Pancreas (tissue), 10 donors: ENCODE measurements at regions not wholly inside any gene's neighbourhood (a gene's known extent, or its start where the extent isn't known, plus 50 kb on each side); places are given as distances from the start of the nearest gene placed in this dataset.
A peak's percentile ranks its signal among the peaks of the same experiment; 100 is the strongest.

Experiments
- ATAC-seq, 4 donors: fragments of 200-7000 bp; cut with Tn5 transposase; one replicate each; pipeline versions ENCODE4 v1.8.0 to v1.9.1; 2020; ENCODE audit warnings: mild to moderate bottlenecking in 4 of 4, moderate library complexity in 4 of 4
- DNase-seq, 6 donors: peaks; one replicate each; pipeline ENCODE4 v3.0.0-alpha.2; 2020
- FAIRE-seq: peaks from 2 replicates; lab custom pipeline; 2012; peaks lifted over from hg19 to GRCh38; lab: Jason Lieb, UNC
- H3K27ac ChIP-seq, 4 donors: fragments of 200-600 bp; sonication (generic); 1 replicate in 3 of 4; 2 replicates in 1 of 4; pipeline versions ENCODE4 v1.5.0 to v1.8.0; 2020
- H3K27me3 ChIP-seq, 4 donors: fragments of 200-600 bp; one replicate each; pipeline ENCODE4 v1.8.0; 2021
- H3K36me3 ChIP-seq, 3 donors: fragments of 200-600 bp; sonication (generic) in 1 of 3; one replicate each; pipeline versions ENCODE4 v1.5.0 to v1.8.0; 2020 to 2021
- H3K4me1 ChIP-seq, 3 donors: fragments of 200-600 bp; one replicate each; pipeline ENCODE4 v1.8.0; 2021
- H3K4me3 ChIP-seq, 4 donors: fragments of 200-600 bp; sonication (generic) in 2 of 4; one replicate each; pipeline versions ENCODE4 v1.5.0 to v1.8.0; 2020 to 2021
- H3K9me3 ChIP-seq, 4 donors: fragments of 200-600 bp; one replicate each; pipeline ENCODE4 v1.8.0; 2021
- CTCF ChIP-seq, 4 donors: fragments of 200-600 bp; sonication (generic) in 3 of 4; IDR thresholded peaks; one replicate each; pipeline versions ENCODE4 v1.5.0 to v1.8.0; 2021; ENCODE audit warnings: antibody characterized with exemption in 4 of 4
- WGBS, 2 donors: extraction: QIAGEN DNeasy Blood & Tissue Kit; methylation state at CpG; one replicate each; pipeline ENCODE4 v1.1.7; 2013; 5-methylcytosine and 5-hydroxymethylcytosine counted together
- intact Hi-C, 3 donors: fragments of 100-400 bp; cut with DNase I; formaldehyde crosslinking; loops; one replicate each; pipeline versions ENCODE4 v1.11.1 to v1.14.2; 2022
- donor health status: healthy with polysubstance abuse.
- donor health status: DM: no; HTN: no; CAD: no; lungs with moderate emphysema.
- donor health status: DM: no; HTN: no; CAD: no.
- donor health status: control.
- donor health status: control.
- donor health status: Bipolar disorder and iron deficiency.
- donor health status: DM: yes; HTN: yes; CAD: no.
- donor health status: DM: no; HTN: no; CAD: no.
- donor health status: DM: no; HTN: no; CAD: no.
- donor health status: DM: yes; HTN: yes; CAD: no.

GRCh38 chr1:143698016-143698415 lies 273.8 kb downstream of the FAM72C start:
- FAIRE-seq (no peak), DNase-seq (peak; percentile 14 to 70 (median 48)), ATAC-seq (peak in 3 of 4 donors; percentile 45 to 96 (median 83))
- Histone ChIP-seq H3K36me3 (no peaks in the 10 kb centered on the region), H3K4me3 (no peak overlapping the region), H3K4me1 (no peaks in the 10 kb centered on the region), H3K27ac (no peak overlapping the region), H3K9me3 (no peaks in the 10 kb centered on the region), H3K27me3 (peaks cover 0 to 49% (median 0%) of the 10 kb centered on the region in 4 donors)
- intact Hi-C loops = no loop called here
- 2% methylated on average over 21 of the region's 21 CpGs for WGBS, 2 donors
- TF ChIP-seq CTCF (IDR thresholded peaks at IDR 0.05) = peak; percentile 9 to 55 (median 26)

DNA sequence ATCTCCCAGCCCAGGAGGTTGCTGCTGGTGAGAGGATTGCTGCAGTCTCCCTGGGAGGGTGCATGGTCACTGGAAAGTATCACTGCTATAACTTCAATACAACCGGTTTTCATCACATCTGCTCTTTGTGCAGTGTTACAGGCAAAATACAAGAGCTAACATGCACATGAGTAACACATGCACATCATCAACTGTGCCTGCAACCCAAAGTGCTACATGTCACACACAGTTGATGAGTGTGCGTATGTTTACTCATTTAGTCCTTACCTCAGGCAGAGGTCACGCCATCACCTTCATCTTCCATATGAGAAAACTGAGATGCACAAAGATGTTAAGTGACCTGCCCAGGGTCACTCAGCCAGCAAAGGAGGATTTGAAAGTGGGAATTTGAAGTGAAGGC lies 277.7 kb downstream of the FAM72C start:
- no peaks in the 10 kb centered on the region for H3K4me1 ChIP-seq
- H3K27me3 ChIP-seq = peaks cover 0 to 50% (median 0%) of the 10 kb centered on the region in 4 donors
- no peak overlapping the region for H3K4me3 ChIP-seq
- no peak overlapping the region for H3K27ac ChIP-seq
- ATAC-seq = no peak
- 68 to 70% methylated on average over 3 of the region's 3 CpGs for WGBS, 2 donors
- no peaks in the 10 kb centered on the region for H3K36me3 ChIP-seq
- no peaks in the 10 kb centered on the region for H3K9me3 ChIP-seq
- DNase-seq = no peak
- intact Hi-C loops = no loop called here
- no peak for TF ChIP-seq CTCF (IDR thresholded peaks at IDR 0.05)
- no peak for FAIRE-seq

DNA sequence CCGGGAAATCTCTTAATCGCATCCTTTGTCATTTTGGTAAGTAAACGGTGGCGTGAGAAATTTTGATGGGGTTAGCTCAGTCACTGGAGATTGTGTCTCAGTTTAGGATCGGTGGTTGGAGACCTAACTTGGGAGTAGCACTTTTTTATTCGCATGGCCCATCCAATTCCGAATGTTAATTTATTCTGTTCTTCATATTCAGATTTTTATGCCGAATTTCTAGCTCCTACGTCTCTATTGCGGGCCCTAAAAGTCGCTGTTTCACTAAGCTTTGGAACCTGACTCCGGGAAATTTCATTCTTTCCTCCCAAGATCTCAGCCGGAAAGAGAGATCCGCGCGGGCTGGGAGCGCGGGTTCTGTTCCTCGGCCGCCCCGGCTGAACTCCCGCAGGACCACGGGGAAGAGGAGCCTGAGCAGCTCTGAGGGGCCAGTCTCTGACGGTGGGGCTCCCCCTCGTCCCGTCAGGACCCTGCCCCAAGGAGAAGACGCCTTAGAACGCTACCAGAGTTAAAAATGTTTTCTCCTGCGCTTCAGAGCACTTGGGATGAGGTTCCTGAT lies 279.7 kb downstream of the FAM72C start:
- ATAC-seq (no peak), DNase-seq (no peak), FAIRE-seq (no peak)
- Histone ChIP-seq H3K4me1 (no peaks in the 10 kb centered on the region), H3K27me3 (peaks cover 0 to 32% (median 0%) of the 10 kb centered on the region in 4 donors), H3K36me3 (no peaks in the 10 kb centered on the region), H3K9me3 (no peaks in the 10 kb centered on the region), H3K27ac (no peak overlapping the region), H3K4me3 (no peak overlapping the region)
- no peak for TF ChIP-seq CTCF (IDR thresholded peaks at IDR 0.05)
- 13 to 19% methylated on average over 29 of the region's 29 CpGs for WGBS, 2 donors
- intact Hi-C loops = no loop called here

- peaks cover 0 to 26% (median 0%) of the 10 kb centered on the region in 4 donors for H3K27me3 ChIP-seq
- WGBS, 2 donors = 14 to 22% methylated on average over 27 of the region's 27 CpGs
These were observed 280.3 kb downstream of the FAM72C start for GRCh38 chr1:143691400-143691891.

More at GRCh38 chr1:143691400-143691891, 280.3 kb downstream of the FAM72C start:
- FAIRE-seq = no peak
- intact Hi-C loops = no loop called here
- Histone ChIP-seq H3K9me3 (no peaks in the 10 kb centered on the region), H3K4me3 (no peak overlapping the region), H3K4me1 (no peaks in the 10 kb centered on the region), H3K27ac (no peak overlapping the region), H3K36me3 (no peaks in the 10 kb centered on the region)
- ATAC-seq = no peak
- TF ChIP-seq CTCF (IDR thresholded peaks at IDR 0.05) = no peak
- no peak for DNase-seq
